ENCODE measurements at regions not wholly inside any gene's neighbourhood (a gene's known extent, or its start where the extent isn't known, plus 50 kb on each side); places are given as distances from the start of the nearest gene placed in this dataset.

GRCh38 chr4:133524369-133524768, 375.3 kb downstream of the PCDH10 start:
- Histone ChIP-seq H3K4me1 (no peaks in the 10 kb centered on the region), H3K27ac (no peak overlapping the region), H3K4me3 (no peak overlapping the region), H3K4me2 (no peak overlapping the region), H3K9me3 (no peaks in the 10 kb centered on the region)
- CTCF ChIA-PET: no interaction called here
- no peak for FAIRE-seq
- no peak for DNase-seq (ENCODE audit: low read depth in 1 of 2, low spot score in 1 of 2)
- no peak for TF ChIP-seq ELK1 (IDR thresholded peaks at IDR 0.05; ENCODE audit: low read depth, low read length)
- no peak for TF ChIP-seq MYC (IDR thresholded peaks at IDR 0.05; ENCODE audit: borderline replicate concordance, low read length)
- TF ChIP-seq ZSCAN20 (CRISPR knock-in tag; IDR thresholded peaks at IDR 0.05): no peak
- TF ChIP-seq JUN (IDR thresholded peaks at IDR 0.05): no peak
- TF ChIP-seq BHLHE40 (IDR thresholded peaks at IDR 0.05; ENCODE audit: low read depth, low read length): no peak
- TF ChIP-seq ZFP36 (IDR thresholded peaks at IDR 0.05; ENCODE audit: borderline replicate concordance, partially characterized antibody): no peak
- TF ChIP-seq CEBPB (IDR thresholded peaks at IDR 0.05): no peak
- TF ChIP-seq SMC3 (IDR thresholded peaks at IDR 0.05): no peak
- no peak for TF ChIP-seq CBX2 (IDR thresholded peaks at IDR 0.05; ENCODE audit: borderline replicate concordance, low read depth)
- TF ChIP-seq HOXB5 (CRISPR knock-in tag; IDR thresholded peaks at IDR 0.05): no peak
- no peak for TF ChIP-seq MAZ (IDR thresholded peaks at IDR 0.05; ENCODE audit: borderline replicate concordance, low read depth, low read length)
- no peak for ATAC-seq
- POLR2A ChIA-PET: no interaction called here
- WGBS (ENCODE audit: missing lambda C conversion rate): 0% methylated on average over 1 of the region's 1 CpG

- H3K4me1 ChIP-seq: no peaks in the 10 kb centered on the region
- TF ChIP-seq MAX (IDR thresholded peaks at IDR 0.05): no peak
- TF ChIP-seq ZSCAN20 (CRISPR knock-in tag; IDR thresholded peaks at IDR 0.05): no peak
- TF ChIP-seq HOXB5 (CRISPR knock-in tag; IDR thresholded peaks at IDR 0.05): no peak
- no peak for TF ChIP-seq EP300 (IDR thresholded peaks at IDR 0.05)
- TF ChIP-seq MAFK (IDR thresholded peaks at IDR 0.05; ENCODE audit: partially characterized antibody): no peak
- TF ChIP-seq HOXA7 (CRISPR knock-in tag; IDR thresholded peaks at IDR 0.05): no peak
- TF ChIP-seq MYC (IDR thresholded peaks at IDR 0.05; ENCODE audit: borderline replicate concordance, low read length): no peak
- TF ChIP-seq ATOH8 (CRISPR knock-in tag; IDR thresholded peaks at IDR 0.05; ENCODE audit: low read depth): no peak
- TF ChIP-seq NPAS2 (CRISPR knock-in tag; IDR thresholded peaks at IDR 0.05; ENCODE audit: borderline replicate concordance): no peak
- no peak for TF ChIP-seq NR3C1 (IDR thresholded peaks at IDR 0.05)
- no peak for TF ChIP-seq FOSL2 (IDR thresholded peaks at IDR 0.05)
- no peak for TF ChIP-seq FOSL2 (CRISPR knock-in tag; IDR thresholded peaks at IDR 0.05)
- no peak for TF ChIP-seq GATA3 (IDR thresholded peaks at IDR 0.05; ENCODE audit: borderline replicate concordance)
- TF ChIP-seq KDM5A (IDR thresholded peaks at IDR 0.05): no peak
- no peak for TF ChIP-seq MAZ (IDR thresholded peaks at IDR 0.05; ENCODE audit: borderline replicate concordance, low read depth, low read length)
- TF ChIP-seq CTCF (IDR thresholded peaks at IDR 0.05): no peak
- TF ChIP-seq RAD21 (conservative IDR thresholded peaks at IDR 0.05 in 1 of 2, IDR thresholded peaks at IDR 0.05 in 1 of 2): no peak
- no peak for TF ChIP-seq ZFP36 (IDR thresholded peaks at IDR 0.05; ENCODE audit: borderline replicate concordance, partially characterized antibody)
- no peaks in the 10 kb centered on the region for H3K9me3 ChIP-seq
- H3K27ac ChIP-seq: no peak overlapping the region
- CTCF ChIA-PET: interaction anchor here (0.7 kb wide), 1 partner anchor 54 kb away, joined by 3 read pairs; no protein-coding TSS in a partner anchor
- no peak overlapping the region for H3K4me2 ChIP-seq
- FAIRE-seq (no peak), DNase-seq (ENCODE audit: low read depth in 1 of 2, low spot score in 1 of 2) (no peak), ATAC-seq (no peak)
- POLR2A ChIA-PET: no interaction called here
- H3K4me3 ChIP-seq: no peak overlapping the region
Observed at GRCh38 chr4:133513901-133514300, 364.8 kb downstream of the PCDH10 start.

Data from A549 (cell line).